Endometrium (tissue), 2 donors: ENCODE measurements at regions not wholly inside any gene's neighbourhood (a gene's known extent, or its start where the extent isn't known, plus 50 kb on each side); places are given as distances from the start of the nearest gene placed in this dataset.
"Not testable (repeated sequence)": the region's sequence is repeated elsewhere in the genome, so short reads cannot be mapped to it uniquely, and the experiment has no call there.

Experiments
- FAIRE-seq: peaks from 2 replicates; lab custom pipeline; 2012; peaks lifted over from hg19 to GRCh38; lab: Jason Lieb, UNC
- donor health status: control.
- donor health status: control.

DNA sequence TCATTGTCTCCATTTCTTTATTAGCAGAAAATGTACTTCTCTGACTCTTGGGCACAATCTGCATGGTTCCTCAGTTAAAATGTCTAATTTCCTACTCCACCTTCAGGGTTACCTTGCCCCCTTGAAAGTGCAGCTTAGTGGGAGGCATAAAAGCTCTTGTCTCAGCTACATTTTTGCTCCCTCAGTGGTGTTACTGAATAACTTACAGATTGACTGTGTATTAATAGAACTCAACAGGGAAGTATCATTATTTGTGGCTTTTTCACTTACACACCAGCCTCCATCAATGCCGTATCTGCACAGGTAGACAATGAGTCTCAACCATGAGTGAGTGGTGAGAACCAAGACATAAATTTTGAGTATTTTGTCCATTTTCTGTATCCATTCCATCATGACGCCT is 456.2 kb upstream of the MIR17HG start:
- FAIRE-seq, result no peak

DNA sequence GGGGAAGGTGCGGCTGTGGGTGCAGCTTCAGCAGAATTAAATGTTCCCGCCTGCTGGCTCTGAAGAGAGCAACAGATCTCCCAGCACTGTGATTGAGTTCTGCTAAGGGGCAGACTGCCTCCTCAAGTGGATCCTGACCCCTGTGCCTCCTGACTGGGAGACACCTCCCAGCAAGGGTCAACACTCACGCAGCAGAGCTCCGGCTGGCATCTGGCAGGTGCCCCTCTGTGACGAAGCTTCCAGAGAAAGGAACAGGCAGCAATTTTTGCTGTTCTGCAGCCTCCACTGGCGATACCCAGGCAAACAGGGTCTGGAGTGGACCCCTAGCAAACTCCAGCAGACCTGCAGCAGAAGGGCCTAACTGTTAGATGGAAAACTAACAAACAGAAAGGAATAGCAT is 454.3 kb upstream of the MIR17HG start:
- not testable (repeated sequence) for FAIRE-seq

DNA sequence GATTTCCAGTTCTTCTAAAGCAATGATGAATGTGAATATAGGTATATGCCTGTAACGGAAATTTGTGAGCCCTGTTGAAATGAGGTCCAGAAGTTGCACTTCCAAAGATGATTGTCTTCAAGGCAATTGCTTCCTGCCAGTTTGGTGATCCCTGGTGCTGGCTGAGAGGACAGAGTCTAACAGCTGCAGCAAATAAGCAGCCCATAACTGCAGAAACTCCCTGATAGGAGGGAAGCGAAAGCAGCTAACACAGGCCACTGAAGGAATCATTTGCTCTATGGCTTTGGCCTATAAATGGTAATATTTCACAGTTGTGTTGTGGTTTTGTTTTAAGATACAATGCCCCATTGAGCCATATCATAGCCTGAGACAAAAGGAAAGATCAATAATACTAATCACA is 451.5 kb upstream of the MIR17HG start:
- FAIRE-seq, result no peak

DNA sequence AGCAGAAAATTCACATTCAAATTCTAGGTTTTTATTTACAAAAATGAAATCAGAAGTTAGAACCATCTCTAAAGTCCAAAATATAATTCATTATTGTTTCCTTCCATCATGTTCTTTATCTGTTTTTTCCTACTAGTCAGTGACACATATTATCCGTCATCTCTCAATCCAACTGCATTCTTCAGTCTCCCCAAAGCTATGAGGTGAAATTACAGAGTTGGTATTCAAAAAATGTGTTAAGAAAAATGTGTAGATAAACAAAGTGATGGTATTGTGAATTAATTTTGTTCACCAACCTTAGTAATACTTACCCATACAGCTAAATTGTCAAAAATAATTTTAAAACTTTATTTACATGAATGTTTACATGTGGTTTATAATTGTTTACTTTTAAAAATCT is 448.7 kb upstream of the MIR17HG start:
- no peak for FAIRE-seq

DNA sequence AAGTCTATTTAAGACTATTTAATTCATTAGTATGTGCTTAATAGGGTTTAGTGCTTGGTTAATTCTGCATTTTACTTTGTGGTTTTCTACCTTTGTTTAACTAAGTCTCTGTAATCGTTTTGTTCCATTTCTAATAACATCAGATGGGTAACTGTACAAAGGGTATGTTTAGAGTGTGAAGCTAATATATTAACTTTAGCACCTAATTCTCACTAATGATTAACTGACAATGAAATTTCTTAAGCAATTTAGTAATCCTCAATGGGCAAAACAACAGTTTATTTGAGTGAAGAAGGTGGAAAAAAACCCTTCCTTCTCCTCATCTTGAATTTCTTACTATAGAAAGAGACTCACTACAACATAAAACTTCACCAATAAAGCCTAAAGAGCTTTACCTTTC is 448.1 kb upstream of the MIR17HG start:
- FAIRE-seq, result no peak

DNA sequence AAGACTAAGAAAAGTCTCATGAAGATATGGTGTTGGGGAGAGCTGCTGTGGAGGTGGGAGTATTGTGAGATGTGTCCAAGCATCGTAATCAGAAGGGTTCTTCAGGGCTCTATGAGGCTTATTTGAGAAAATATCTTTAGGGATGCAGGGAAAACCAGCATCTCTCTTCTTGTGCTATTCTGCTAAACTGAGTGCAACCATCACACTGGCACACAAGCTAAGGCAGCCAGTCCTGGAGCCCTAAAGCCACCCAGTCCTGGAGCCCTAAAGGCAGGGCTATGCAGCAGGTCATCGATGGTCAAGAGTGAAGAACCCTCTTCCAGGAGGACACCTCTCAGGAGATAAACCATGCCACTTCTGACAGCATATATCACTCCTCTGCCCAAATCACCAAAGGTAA is 445.2 kb upstream of the MIR17HG start:
- FAIRE-seq, result no peak

DNA sequence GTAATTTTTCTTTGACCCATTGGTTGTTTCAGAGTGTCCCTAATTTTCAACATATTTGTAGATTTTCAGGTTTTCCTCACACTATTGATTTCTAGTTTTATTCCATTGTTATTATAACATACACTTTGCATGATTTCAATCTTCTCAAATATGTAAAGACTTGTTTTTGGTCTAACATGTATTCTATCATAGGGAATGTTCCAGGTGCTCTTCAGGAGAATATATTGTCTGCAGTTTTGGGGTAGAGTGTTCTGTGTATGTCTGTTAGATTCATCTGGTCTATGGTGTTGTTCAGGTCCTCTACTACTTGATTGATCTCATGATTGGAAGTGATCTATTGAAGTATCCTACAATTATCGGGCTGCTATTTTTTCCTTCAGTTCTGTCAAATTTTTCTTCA is 440.9 kb upstream of the MIR17HG start:
- FAIRE-seq, result no peak

DNA sequence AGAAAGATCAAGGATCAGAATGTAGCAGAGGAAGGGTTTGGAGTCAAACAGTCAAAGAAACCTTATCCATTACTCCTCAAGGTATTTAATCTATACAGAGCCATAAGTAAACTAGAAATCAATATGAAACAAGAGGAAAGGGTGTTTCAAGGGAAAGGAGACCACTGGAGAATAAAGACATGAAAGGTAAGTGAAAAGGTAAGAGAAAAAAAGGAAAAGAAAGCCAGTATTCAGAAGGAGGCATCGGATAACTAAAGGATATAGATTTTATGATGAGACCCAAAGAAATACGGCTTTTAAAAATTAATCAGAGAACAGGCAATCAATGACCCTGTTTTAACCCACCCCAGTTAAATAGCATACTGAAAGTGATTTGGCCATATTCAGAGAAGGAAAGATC is 438.7 kb upstream of the MIR17HG start:
- no peak for FAIRE-seq

DNA sequence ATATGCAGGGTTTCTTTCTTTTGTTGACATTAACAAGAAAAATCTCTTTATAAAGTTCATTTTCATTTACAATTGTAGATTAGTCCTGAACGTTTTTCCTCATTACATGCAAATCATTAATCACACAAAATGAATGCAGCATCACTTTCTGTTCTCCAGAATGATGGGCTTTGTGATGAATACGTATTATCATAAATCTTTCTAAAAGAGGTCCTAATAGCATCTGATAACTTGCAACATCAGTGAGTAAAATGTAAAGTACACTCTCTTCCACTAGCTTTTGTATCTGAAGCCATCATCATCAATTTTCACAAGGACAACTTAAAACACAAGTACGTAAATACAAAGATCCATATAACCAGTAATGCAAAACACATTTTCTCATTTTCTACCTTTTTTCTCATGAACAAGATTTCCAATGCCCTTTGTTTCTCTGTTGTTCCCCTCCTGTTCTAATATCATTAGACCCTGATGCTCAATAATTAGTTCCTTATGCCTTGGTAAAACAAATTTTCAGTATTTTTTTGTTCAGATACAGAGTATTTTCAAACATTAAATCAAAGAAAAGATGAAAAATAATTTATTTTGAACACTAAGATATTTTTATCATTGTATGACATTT is 437.4 kb upstream of the MIR17HG start:
- FAIRE-seq, result no peak

DNA sequence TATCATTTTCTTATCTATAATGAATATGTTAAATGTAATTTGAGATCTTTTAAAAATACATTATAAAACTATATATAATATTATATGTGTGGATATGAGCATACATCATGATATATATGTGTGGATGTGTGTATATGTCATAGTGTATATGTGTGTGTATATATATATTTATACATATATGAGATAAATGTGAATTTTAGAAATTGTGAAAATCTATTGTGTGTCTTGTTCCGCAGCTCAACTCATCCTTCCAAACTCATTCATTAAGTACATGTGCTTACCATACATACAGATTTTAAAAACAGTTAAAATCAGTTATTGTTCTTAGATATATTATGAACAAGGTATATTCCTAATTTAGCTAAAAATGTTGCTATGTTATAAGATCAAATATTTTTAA is 435.2 kb upstream of the MIR17HG start:
- FAIRE-seq, result no peak

DNA sequence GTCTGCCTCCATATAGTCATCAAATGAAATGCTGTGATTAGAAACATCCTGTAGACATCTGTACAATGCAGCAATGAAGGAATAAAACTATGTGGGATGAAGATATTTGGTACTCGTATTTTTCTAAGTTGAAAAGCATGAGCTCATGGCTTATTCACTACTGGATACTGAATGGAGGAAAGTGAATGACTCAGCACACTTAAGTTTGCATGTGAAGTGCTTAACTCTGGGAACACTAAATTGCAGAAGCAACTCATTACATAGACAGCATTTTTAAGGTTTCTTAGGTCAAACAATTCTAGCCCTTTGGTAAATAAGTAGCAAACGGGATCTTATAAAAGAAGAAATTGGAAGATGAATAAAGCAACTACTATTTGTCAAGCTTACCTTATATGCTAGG is 429.0 kb upstream of the MIR17HG start:
- FAIRE-seq, result no peak

DNA sequence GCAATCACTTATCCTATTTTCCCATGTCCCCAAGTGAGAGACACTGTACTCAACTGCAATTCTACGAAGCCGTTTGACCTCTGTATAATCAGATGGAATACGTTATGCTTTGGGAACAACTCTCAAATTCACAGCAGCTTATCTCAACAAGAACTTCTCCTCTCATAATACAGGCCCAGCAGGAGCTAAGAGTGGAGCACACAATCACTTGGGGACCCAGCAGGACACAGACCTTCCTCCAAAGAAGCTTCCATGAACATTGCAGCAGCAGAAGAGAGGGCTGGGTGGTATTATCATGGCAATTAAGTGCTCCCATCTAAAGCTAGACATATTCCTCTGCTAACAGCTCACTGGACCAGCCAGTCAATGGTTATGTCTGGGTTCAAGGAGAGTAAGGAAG is 428.3 kb upstream of the MIR17HG start:
- no peak for FAIRE-seq

DNA sequence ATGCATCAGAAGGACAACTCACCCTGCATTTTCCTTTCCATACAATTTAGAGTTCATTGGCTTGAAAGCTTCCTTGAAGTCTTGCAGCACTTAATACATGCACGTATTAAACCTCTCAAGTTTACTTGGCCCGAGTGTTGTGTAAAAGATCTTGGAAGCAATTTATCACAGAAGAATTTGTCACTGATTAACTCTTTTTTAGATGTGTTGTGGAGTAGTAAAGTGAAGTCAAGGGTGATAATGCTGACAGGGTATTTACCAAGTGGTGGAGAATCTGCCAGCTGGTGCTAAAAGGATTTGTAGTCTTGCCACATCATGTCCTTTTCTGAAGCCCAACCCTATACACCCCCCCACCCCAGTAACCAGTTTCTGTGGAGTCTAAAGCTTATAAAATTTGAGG is 421.0 kb upstream of the MIR17HG start:
- no peak for FAIRE-seq

DNA sequence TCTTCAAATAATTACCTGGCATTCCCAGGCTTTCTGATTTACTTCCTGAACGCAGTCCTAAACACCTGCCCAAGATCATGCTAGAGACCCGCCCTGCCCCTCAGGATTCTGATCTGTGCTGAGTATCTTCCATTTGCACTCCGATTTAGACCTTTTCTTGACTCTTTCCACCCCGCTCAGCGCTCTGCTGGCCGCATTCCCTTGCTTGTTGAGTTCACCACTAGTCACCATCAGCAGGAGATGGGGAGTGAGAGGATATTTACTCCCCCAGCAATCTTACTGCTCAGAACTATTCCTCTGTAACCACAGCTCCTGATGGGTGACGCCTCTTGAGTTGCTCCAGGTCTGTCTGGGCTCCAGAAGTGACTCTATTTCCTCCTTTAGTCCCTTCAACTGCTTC is 419.4 kb upstream of the MIR17HG start:
- FAIRE-seq, result no peak

DNA sequence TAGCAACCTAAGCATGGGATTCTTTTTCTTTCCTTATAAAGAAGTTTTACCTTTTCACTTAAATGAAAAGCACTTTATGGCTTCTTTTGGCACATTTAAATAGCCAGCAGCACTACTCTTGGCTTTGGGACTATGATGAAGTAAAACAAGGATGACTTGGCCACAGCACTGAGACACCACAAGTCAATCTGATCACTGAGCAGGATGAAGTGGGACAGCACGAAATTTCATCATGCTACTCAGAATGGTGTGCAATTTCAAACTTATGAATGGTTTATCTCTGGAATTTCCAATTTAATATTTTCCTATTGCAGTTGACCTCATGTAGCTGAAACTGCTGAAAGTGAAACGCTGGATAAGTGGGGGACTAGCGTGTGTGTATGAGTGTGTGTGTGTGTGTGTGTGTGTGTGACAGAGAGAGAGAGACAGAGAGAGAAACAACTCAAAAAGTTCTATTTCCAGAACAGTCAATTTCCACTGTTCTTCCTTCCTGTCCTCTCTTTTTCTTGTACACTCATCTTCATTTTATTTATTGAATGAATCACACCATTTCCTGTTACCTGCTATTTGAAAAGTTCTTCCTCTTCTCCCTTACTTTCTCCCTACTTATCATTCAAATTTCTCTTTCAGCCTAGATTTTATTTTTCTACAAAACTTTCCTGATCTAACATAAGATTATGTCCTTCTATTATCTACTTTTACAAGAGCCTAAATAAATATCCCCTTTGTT is 414.2 kb upstream of the MIR17HG start:
- FAIRE-seq, result no peak

DNA sequence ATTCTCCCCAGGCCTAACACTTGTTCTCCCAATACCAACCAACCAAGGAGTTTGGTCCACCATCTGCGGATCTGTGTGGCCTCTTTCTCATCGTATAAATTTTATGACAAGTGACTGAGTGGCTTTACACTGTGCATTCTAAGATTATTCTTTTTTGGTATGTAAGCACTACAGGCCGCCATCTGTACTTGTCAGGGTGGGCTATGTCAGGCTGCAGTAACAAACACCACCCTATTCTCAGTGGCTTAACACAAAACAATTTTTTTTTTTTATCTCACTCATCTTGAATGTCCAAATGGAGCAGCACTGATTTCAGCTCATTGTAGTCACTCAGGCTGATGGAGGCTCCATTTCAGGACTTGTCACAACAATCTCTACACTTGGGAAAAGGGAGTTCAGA is 412.7 kb upstream of the MIR17HG start:
- FAIRE-seq, result no peak

DNA sequence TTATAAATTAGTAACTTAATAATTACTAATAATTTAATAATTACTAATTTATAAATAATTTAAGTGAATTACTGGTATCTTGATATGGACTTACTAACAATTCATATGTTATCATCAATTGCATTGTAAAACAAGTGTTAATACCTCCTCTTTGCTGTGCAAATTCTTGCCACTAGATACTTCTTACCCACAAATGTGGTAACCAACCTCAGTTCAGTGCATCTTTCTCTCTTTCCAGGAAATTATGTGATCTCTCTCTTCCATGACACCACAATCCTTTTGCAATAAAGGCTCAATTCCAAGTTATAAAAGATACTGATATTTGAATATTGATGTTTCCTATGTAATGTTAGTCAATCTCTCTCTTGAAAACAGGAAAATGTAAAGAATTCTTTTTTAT is 408.6 kb upstream of the MIR17HG start:
- FAIRE-seq, result no peak

DNA sequence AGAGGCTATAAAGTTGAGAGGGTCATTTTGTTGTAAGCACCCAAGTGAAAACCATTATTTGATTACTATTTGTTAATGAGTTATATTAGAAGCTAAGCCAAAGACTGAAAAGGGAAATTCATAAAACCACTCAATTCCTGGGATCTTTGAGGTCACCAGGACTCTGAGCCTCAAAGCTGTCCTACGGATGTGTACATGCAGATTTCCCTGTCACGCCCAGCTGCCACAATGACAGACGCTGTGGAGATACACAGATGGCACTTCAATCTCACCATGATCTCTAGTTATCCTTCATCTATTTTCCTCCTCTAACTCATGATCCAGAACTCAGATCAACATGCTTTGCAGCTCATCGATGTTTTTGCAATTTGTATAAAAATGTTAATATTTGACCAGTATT is 403.5 kb upstream of the MIR17HG start:
- no peak for FAIRE-seq

DNA sequence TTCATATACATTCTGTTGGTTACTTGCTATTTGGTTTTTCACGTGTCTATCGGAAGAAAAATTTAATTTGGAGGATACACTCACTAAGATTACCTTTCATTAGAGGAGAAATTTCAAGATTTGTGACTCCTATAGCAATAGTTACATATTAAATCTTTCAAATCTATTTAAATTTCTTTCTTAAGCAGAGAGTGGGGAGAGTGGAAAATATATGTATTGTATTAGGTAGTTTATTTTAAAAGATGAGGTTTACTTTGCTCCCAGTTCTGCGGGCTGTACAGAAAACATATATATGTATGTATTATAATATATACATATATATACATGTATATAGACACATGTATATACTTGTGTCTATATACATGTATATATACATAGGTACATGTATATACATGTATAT is 402.3 kb upstream of the MIR17HG start:
- not testable (repeated sequence) for FAIRE-seq

DNA sequence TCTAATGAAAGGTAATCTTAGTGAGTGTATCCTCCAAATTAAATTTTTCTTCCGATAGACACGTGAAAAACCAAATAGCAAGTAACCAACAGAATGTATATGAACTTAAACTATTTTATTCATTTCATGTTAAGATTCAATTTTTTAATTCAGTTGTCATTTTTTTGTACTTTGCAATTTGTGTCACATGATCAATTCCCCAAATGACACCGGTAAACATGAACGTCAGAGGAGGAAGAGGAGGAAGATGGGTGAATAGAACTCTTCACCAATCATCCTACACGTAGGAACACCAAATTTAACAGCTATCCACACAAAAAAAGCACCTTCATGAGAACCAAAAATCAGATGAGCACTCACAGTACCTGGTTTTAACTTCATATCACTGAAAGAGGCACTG is 401.4 kb upstream of the MIR17HG start:
- not testable (repeated sequence) for FAIRE-seq

DNA sequence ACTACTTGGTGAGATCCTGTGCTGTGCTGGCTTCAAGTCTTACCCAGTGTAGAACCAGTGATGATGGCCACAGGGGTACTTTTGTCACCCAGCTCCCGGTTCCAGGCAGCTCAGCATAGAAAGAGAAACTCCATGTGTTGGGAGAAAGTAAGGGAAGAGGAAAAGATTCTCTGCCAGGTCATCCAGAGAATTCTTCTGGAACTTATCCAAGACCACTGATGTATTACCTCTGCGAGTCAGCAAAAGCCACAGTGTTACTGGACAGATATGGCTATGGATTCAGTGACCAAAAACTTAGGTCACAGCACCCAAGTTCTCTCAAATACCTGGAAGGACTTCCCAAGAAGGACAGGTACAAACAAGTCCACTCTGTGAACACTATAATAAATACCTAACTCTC is 399.5 kb upstream of the MIR17HG start:
- no peak for FAIRE-seq

DNA sequence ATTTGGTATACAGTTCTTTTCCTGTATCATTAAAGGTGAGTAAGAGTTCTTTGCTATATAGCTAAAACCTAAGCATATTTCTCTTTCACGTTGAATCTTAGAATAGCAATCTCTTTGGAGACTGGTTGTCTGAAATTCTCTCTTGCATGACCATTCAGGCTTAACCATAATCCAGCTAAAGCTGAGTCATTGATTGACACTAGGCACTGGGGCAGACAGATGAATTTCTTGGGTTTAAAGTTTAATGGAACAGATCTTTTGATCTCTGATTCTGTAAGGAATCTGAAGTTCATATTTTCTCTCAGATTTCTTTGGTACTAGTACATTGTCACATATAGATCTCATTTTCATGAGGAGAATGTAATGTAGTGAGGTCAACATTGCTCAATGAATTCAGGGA is 397.3 kb upstream of the MIR17HG start:
- FAIRE-seq, result no peak

DNA sequence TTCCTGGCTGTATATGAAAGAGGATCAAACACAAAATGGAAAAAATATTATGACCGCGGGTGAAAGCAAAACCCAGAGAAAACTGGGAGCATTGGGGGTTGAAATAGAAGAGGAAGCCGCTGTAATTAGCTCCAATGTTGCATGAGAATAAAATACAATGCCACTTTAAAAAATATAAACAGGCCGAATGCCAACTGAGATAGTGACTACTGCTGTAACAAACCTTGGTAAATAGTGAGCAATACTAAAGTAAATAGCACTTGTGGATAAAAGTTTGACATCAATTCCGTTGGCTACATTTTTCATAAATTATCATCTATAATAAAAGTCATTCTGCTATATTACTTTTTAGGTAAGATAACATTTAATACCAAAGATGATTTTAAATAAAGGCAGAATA is 395.8 kb upstream of the MIR17HG start:
- no peak for FAIRE-seq

DNA sequence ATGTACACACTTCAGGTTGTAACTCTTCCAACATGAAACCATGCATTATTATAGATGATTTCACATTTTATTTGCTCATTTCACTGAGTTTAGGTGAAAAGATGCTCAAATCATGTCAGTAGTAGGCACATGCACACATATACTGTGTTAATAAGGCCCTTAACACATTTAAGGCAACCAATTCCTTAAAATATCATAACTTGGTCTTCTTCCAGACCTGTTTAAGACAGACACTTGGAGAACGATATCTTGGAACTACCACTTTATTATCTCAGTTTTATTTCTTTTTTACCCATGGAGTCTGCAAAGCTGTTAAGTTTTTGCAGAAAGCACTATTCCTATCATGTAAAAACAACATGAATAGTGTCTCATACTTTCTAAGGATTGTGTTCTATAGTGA is 395.2 kb upstream of the MIR17HG start:
- FAIRE-seq, result no peak
